ENCODE measurements at regions not wholly inside any gene's neighbourhood (a gene's known extent, or its start where the extent isn't known, plus 50 kb on each side); places are given as distances from the start of the nearest gene placed in this dataset.

DNA sequence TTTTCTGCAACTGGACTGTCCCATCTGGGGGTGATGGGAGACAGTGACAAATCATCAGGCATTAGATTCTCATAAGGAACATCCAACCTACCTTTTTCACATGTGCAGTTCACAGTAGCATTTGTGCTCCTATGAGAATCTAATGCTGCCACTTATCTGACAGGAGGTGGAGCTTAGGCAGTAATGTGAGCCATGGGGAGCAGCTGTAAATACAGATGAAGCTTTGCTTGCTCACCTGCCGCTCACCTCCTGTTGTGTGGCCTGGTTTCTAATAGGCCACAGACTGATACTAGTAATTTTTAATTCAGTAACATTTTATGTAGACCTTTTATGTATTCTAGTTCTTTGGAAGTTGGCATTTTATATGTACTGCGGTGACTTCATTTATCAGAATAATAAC lies 180.1 kb upstream of the SPOPL start:
- no peak for TF ChIP-seq POLR2A (IDR thresholded peaks at IDR 0.05)
- no peak for TF ChIP-seq POLR2AphosphoS5 (IDR thresholded peaks at IDR 0.05)
